Loucy (cell line): ENCODE measurements at regions not wholly inside any gene's neighbourhood (a gene's known extent, or its start where the extent isn't known, plus 50 kb on each side); places are given as distances from the start of the nearest gene placed in this dataset.

Source experiments
- CTCF ChIP-seq: fragments of 200-600 bp; sonication (generic); conservative IDR thresholded peaks from 2 replicates; pipeline ENCODE4 v1.5.1; 2014; ENCODE audit warnings: mild to moderate bottlenecking, antibody characterized with exemption, low read length
- EZH2phosphoT487 ChIP-seq: fragments of 200-600 bp; IDR thresholded peaks from 2 replicates; pipeline ENCODE4 v1.6.1; 2018; ENCODE audit warnings: antibody characterized with exemption, mild to moderate bottlenecking, moderate library complexity, borderline replicate concordance

GRCh38 chr1:182330303-182330702 lies 61.3 kb downstream of the GLUL start:
- no peak for TF ChIP-seq CTCF
- no peak for TF ChIP-seq EZH2phosphoT487
